Activated T-helper 1 cell treated with anti-CD3 and anti-CD28 coated beads, Interleukin-12 subunit alpha, Interleukin-12 subunit beta, Interleukin-2, Interleukin-4 antibody, amounts not matched to agents 30 ng/mL and 10 ng/mL and 1 ng/mL, durations not matched to agents 14 hours and 24 hours and 36 hours (primary cell): ENCODE measurements at regions not wholly inside any gene's neighbourhood (a gene's known extent, or its start where the extent isn't known, plus 50 kb on each side); places are given as distances from the start of the nearest gene placed in this dataset.

Source experiments
- DNase-seq: peaks from one replicate; pipeline ENCODE4 v3.0.0; 2021; ENCODE audit warnings: low spot score
- H3K27ac Mint-ChIP-seq: one replicate; pipeline ENCODE4 v1.8.0; 2021; ENCODE audit warnings: mild to moderate bottlenecking, mixed read lengths
- H3K27me3 Mint-ChIP-seq: one replicate; pipeline ENCODE4 v1.8.0; 2022; ENCODE audit warnings: mild to moderate bottlenecking, moderate library complexity, mixed read lengths; ENCODE audit not compliant: insufficient read depth
- H3K36me3 Mint-ChIP-seq: one replicate; pipeline ENCODE4 v1.8.0; 2021; ENCODE audit warnings: low read depth, mixed read lengths
- H3K4me1 Mint-ChIP-seq: one replicate; pipeline ENCODE4 v1.8.0; 2021; ENCODE audit warnings: low read depth, mixed read lengths
- H3K4me3 Mint-ChIP-seq: one replicate; pipeline ENCODE4 v1.8.0; 2021; ENCODE audit warnings: mild to moderate bottlenecking, moderate library complexity, mixed read lengths
- H3K9me3 Mint-ChIP-seq: one replicate; pipeline ENCODE4 v1.8.0; 2021; ENCODE audit warnings: mixed read lengths
- intact Hi-C: fragments of 100-400 bp; cut with micrococcal nuclease; formaldehyde crosslinking; loops from one replicate; pipeline ENCODE4 v1.15.1; 2024

DNA sequence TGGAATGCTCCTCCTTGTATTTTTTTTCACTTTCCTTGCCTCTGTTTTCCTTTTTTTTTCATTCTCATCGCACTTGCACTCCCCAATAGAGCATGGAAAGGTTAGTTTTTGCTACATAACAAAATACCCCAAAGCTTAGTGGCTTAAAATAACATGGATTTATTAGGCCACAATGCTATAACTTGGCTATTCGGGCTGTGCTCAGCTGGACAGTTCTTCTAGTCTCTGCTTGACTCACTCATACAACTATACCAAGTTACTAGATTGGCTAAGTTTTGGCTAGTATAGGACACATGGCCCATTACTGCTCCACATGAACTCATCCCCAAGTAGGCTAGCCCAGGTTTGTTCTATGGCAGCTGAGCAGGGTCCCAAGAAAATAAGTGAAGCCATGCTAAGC is 94.5 kb upstream of the ANKEF1 start:
- H3K36me3 Mint-ChIP-seq, result no peaks in the 10 kb centered on the region
- H3K4me1 Mint-ChIP-seq, result no peaks in the 10 kb centered on the region
- intact Hi-C loops, result no loop called here
- DNase-seq, result no peak
- no peak overlapping the region for H3K27ac Mint-ChIP-seq
- H3K4me3 Mint-ChIP-seq, result no peak overlapping the region
- H3K9me3 Mint-ChIP-seq, result no peaks in the 10 kb centered on the region
- peaks cover 2% of the 10 kb centered on the region for H3K27me3 Mint-ChIP-seq

DNA sequence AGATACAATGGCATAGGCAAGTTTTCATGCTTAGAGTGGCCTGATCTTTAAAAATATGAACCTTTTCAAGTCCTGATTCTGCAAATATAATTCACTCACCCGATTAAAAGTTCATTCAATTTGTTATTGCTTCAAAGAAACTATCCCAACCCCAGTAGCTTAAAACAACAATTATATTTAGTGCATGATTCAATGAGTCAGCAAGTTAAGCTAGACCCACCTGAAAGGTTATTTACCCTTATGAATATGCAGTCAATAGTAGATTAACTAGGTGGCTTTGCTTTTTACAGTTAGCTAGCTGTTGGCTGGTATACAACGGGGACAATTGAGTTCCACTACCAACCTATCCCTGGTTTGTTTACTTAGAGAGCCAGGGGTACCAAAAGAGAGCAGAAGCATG is 95.6 kb upstream of the ANKEF1 start:
- H3K4me3 Mint-ChIP-seq, result no peak overlapping the region
- intact Hi-C loops, result no loop called here
- H3K9me3 Mint-ChIP-seq, result no peaks in the 10 kb centered on the region
- DNase-seq, result no peak
- H3K27me3 Mint-ChIP-seq, result peaks cover 2% of the 10 kb centered on the region
- H3K4me1 Mint-ChIP-seq, result no peaks in the 10 kb centered on the region
- no peaks in the 10 kb centered on the region for H3K36me3 Mint-ChIP-seq
- no peak overlapping the region for H3K27ac Mint-ChIP-seq

GRCh38 chr20:9935285-9935684 is 96.4 kb upstream of the PAK5 start:
- no peak overlapping the region for H3K27ac Mint-ChIP-seq
- H3K36me3 Mint-ChIP-seq, result no peaks in the 10 kb centered on the region
- H3K9me3 Mint-ChIP-seq, result no peaks in the 10 kb centered on the region
- intact Hi-C loops, result no loop called here
- DNase-seq, result no peak
- no peaks in the 10 kb centered on the region for H3K4me1 Mint-ChIP-seq
- no peak overlapping the region for H3K4me3 Mint-ChIP-seq
- peaks cover 2% of the 10 kb centered on the region for H3K27me3 Mint-ChIP-seq

DNA sequence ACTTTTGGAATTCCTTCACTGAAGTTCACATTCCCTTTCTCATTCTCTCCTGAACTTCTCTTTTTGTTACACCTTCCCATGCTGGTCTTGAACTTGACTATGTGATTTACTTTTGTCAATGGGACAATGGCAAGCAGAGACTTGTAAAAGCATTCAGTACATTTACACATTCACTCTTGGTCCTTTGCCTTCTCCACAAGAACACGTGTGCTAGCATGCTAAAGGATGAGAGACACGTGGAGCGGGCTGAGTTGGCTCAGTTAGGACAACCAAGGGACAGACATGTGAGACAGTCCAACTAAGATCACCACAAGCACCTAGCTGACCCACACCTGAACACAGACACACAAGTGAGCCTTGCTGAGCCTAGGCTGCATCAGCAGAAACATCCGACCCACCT is 91.3 kb upstream of the PAK5 start:
- no peak overlapping the region for H3K4me3 Mint-ChIP-seq
- H3K27ac Mint-ChIP-seq, result no peak overlapping the region
- H3K9me3 Mint-ChIP-seq, result no peaks in the 10 kb centered on the region
- H3K4me1 Mint-ChIP-seq, result no peaks in the 10 kb centered on the region
- H3K36me3 Mint-ChIP-seq, result no peaks in the 10 kb centered on the region
- intact Hi-C loops, result no loop called here
- H3K27me3 Mint-ChIP-seq, result no peaks in the 10 kb centered on the region
- DNase-seq, result no peak

GRCh38 chr20:9928955-9929354 is 90.1 kb upstream of the PAK5 start:
- H3K27ac Mint-ChIP-seq, result no peak overlapping the region
- no peaks in the 10 kb centered on the region for H3K4me1 Mint-ChIP-seq
- no peaks in the 10 kb centered on the region for H3K27me3 Mint-ChIP-seq
- DNase-seq, result no peak
- intact Hi-C loops, result no loop called here
- H3K36me3 Mint-ChIP-seq, result no peaks in the 10 kb centered on the region
- H3K9me3 Mint-ChIP-seq, result no peaks in the 10 kb centered on the region
- H3K4me3 Mint-ChIP-seq, result no peak overlapping the region

DNA sequence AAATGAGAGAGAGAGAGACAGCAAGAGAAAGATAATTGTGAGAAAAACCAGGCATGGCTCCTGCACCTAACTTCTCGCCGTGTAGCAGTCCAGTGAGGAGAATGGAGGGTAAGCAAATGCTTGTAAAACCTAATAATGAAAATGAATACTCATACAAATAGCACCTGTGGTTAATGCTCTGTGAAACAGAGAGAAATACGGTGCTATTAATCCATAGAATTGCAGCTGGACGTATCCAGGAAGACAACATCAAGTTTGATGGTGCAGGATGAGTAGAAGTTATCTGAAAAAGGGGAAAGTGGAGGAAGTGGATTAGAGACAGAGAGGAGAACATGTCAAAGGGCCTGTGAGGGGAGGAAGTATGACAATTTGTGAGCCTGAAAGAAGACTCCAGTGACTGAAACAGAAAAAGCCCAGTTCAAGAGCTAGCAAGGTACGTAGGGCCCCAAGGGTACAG is 89.4 kb upstream of the PAK5 start:
- Mint-ChIP-seq H3K9me3 (no peaks in the 10 kb centered on the region), H3K4me3 (no peak overlapping the region), H3K36me3 (no peaks in the 10 kb centered on the region), H3K27ac (no peak overlapping the region), H3K27me3 (no peaks in the 10 kb centered on the region), H3K4me1 (no peaks in the 10 kb centered on the region)
- no peak for DNase-seq
- intact Hi-C loops, result no loop called here

DNA sequence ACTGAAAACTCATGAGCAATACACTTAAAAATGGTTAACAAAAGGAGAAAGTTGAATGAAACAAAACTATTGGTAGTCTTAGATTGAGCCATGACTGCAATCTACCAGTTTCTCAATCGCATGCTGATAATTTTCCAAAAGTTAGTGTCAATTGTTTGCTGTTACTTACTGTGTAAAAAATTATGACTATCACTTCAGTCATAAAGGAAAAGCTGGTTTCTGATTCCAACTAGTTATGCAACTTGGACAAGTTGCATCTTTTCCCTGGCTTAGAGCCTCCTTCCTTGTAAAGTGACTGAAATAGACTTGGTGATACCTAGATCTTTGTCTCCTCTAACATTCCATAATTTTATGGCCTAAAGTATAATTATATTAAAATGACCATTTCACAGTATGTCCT is 88.3 kb upstream of the PAK5 start:
- H3K27ac Mint-ChIP-seq, result no peak overlapping the region
- H3K36me3 Mint-ChIP-seq, result no peaks in the 10 kb centered on the region
- H3K4me3 Mint-ChIP-seq, result no peak overlapping the region
- H3K4me1 Mint-ChIP-seq, result no peaks in the 10 kb centered on the region
- intact Hi-C loops, result no loop called here
- DNase-seq, result no peak
- no peaks in the 10 kb centered on the region for H3K27me3 Mint-ChIP-seq
- no peaks in the 10 kb centered on the region for H3K9me3 Mint-ChIP-seq

- no peaks in the 10 kb centered on the region for H3K9me3 Mint-ChIP-seq
- no peak overlapping the region for H3K4me3 Mint-ChIP-seq
- DNase-seq, result no peak
- H3K4me1 Mint-ChIP-seq, result no peaks in the 10 kb centered on the region
- no peaks in the 10 kb centered on the region for H3K27me3 Mint-ChIP-seq
- intact Hi-C loops, result no loop called here
- H3K27ac Mint-ChIP-seq, result no peak overlapping the region
- H3K36me3 Mint-ChIP-seq, result no peaks in the 10 kb centered on the region
Measured at GRCh38 chr20:9926476-9926875, 87.6 kb upstream of the PAK5 start.

GRCh38 chr20:9926007-9926406 is 87.1 kb upstream of the PAK5 start:
- no peak overlapping the region for H3K27ac Mint-ChIP-seq
- no peaks in the 10 kb centered on the region for H3K36me3 Mint-ChIP-seq
- intact Hi-C loops, result no loop called here
- no peaks in the 10 kb centered on the region for H3K9me3 Mint-ChIP-seq
- H3K27me3 Mint-ChIP-seq, result no peaks in the 10 kb centered on the region
- H3K4me1 Mint-ChIP-seq, result no peaks in the 10 kb centered on the region
- no peak for DNase-seq
- H3K4me3 Mint-ChIP-seq, result no peak overlapping the region

DNA sequence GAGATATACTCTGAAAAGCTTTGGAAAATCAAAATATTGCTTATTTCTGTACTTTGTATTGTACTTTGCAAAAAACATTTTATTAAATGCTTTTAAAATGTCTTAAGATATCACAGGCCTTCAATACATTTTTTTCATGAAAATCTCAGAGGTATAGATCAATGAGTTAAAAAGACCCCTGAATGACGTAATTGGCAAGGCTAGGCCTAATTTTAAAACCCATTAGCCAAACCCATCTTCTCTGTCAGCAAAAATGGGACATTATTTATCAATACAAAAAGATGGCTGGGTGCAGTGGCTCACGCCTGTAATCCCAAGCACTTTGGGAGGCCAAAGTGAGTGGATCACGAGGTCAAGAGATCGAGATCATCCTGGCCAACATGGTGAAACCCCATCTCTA is 84.8 kb upstream of the PAK5 start:
- intact Hi-C loops, result no loop called here
- no peak overlapping the region for H3K4me3 Mint-ChIP-seq
- no peaks in the 10 kb centered on the region for H3K9me3 Mint-ChIP-seq

GRCh38 chr20:9920866-9921265 is 82.0 kb upstream of the PAK5 start:
- no peaks in the 10 kb centered on the region for H3K4me1 Mint-ChIP-seq
- H3K27me3 Mint-ChIP-seq, result no peaks in the 10 kb centered on the region
- H3K9me3 Mint-ChIP-seq, result no peaks in the 10 kb centered on the region
- H3K27ac Mint-ChIP-seq, result no peak overlapping the region
- intact Hi-C loops, result no loop called here
- H3K36me3 Mint-ChIP-seq, result no peaks in the 10 kb centered on the region
- DNase-seq, result no peak
- no peak overlapping the region for H3K4me3 Mint-ChIP-seq

More for the DNA sequence above, 84.8 kb upstream of the PAK5 start:
- no peaks in the 10 kb centered on the region for H3K36me3 Mint-ChIP-seq
- no peak for DNase-seq
- H3K4me1 Mint-ChIP-seq, result no peaks in the 10 kb centered on the region
- H3K27me3 Mint-ChIP-seq, result no peaks in the 10 kb centered on the region
- H3K27ac Mint-ChIP-seq, result no peak overlapping the region

- Mint-ChIP-seq H3K36me3 (no peaks in the 10 kb centered on the region), H3K9me3 (no peaks in the 10 kb centered on the region), H3K4me3 (no peak overlapping the region), H3K4me1 (no peaks in the 10 kb centered on the region), H3K27me3 (peaks cover 4% of the 10 kb centered on the region), H3K27ac (no peak overlapping the region)
- no peak for DNase-seq
- intact Hi-C loops, result loop anchor here (10.0 kb wide), 1 partner anchor 515 kb away; no protein-coding TSS in a partner anchor
Measured at GRCh38 chr20:9919271-9920014, 80.6 kb upstream of the PAK5 start.

GRCh38 chr20:9918348-9918747 is 79.5 kb upstream of the PAK5 start:
- no peak overlapping the region for H3K4me3 Mint-ChIP-seq
- intact Hi-C loops, result loop anchor here (10.0 kb wide), 1 partner anchor 514 kb away; no protein-coding TSS in a partner anchor
- peaks cover 4% of the 10 kb centered on the region for H3K27me3 Mint-ChIP-seq
- H3K9me3 Mint-ChIP-seq, result no peaks in the 10 kb centered on the region
- H3K27ac Mint-ChIP-seq, result no peak overlapping the region
- H3K36me3 Mint-ChIP-seq, result no peaks in the 10 kb centered on the region
- H3K4me1 Mint-ChIP-seq, result no peaks in the 10 kb centered on the region
- no peak for DNase-seq

DNA sequence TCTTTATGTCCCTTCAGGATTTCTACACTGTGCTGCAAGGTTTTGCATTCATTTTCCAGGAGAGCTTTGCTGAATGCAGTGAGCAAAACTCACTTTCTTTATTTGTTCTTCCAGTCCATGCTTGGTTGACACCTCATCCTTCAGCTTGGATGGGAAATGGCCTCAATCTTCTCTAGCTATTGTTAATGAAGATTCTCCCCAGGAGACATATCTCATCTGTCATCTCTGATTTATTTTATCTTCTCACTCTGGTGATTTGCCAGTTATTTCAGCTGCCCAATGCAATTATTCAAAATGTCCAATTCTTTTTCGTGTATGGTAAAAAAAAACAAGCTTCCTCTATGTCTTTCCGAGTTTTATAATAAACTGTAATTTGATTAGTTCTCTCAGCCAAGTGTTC is 77.9 kb upstream of the PAK5 start:
- Mint-ChIP-seq H3K27me3 (peaks cover 4% of the 10 kb centered on the region), H3K4me1 (no peaks in the 10 kb centered on the region), H3K27ac (no peak overlapping the region), H3K36me3 (no peaks in the 10 kb centered on the region), H3K9me3 (no peaks in the 10 kb centered on the region), H3K4me3 (no peak overlapping the region)
- DNase-seq, result no peak
- intact Hi-C loops, result loop anchor here (10.0 kb wide), 1 partner anchor 512 kb away; no protein-coding TSS in a partner anchor
